ENCODE measurements at regions not wholly inside any gene's neighbourhood (a gene's known extent, or its start where the extent isn't known, plus 50 kb on each side); places are given as distances from the start of the nearest gene placed in this dataset.
"Not testable (repeated sequence)": the region's sequence is repeated elsewhere in the genome, so short reads cannot be mapped to it uniquely, and the experiment has no call there.

DNA sequence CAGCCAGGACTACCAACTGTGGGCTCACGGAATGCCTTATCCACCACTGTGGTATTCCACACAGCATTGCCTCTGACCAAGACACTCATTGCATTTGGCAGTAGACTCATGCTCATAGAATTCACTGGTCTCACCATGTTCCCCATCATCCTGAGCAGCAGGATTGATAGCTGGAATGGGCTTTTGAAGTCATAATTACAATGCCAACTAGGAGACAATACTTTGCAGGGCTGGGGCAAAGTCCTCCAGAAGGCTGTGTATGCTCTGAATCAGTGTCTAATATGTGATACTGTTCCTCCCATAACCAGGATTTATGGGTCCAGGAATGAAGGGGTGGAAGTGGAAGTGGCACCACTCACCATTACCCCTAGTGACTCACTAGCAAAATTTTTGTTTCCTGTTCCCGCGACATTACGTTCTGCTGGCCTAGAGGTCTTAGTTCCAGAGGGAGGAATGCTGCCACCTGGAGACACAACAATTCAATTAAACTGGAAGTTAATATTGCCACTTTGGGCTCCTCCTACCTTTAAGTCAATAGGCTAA is 58.6 kb upstream of the CCDC80 start:
- Mint-ChIP-seq H3K4me3 (peak overlapping the region; percentile 47; the same call in 1 of the 2 replicates), H3K36me3 (ENCODE audit: low read depth) (no peaks in the 10 kb centered on the region; the same call in 1 of the 2 replicates), H3K9me3 (no peaks in the 10 kb centered on the region), H3K27ac (peak overlapping the region; percentile 85), H3K27me3 (ENCODE audit: insufficient read depth) (no peaks in the 10 kb centered on the region), H3K4me1 (ENCODE audit: low read depth) (peaks cover 61% of the 10 kb centered on the region)
- TF ChIP-seq, protein P1, sequence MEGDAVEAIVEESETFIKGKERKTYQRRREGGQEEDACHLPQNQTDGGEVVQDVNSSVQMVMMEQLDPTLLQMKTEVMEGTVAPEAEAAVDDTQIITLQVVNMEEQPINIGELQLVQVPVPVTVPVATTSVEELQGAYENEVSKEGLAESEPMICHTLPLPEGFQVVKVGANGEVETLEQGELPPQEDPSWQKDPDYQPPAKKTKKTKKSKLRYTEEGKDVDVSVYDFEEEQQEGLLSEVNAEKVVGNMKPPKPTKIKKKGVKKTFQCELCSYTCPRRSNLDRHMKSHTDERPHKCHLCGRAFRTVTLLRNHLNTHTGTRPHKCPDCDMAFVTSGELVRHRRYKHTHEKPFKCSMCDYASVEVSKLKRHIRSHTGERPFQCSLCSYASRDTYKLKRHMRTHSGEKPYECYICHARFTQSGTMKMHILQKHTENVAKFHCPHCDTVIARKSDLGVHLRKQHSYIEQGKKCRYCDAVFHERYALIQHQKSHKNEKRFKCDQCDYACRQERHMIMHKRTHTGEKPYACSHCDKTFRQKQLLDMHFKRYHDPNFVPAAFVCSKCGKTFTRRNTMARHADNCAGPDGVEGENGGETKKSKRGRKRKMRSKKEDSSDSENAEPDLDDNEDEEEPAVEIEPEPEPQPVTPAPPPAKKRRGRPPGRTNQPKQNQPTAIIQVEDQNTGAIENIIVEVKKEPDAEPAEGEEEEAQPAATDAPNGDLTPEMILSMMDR (IDR thresholded peaks at IDR 0.05), result peak; percentile 68
- DNase-seq, result peak; percentile 95

DNA sequence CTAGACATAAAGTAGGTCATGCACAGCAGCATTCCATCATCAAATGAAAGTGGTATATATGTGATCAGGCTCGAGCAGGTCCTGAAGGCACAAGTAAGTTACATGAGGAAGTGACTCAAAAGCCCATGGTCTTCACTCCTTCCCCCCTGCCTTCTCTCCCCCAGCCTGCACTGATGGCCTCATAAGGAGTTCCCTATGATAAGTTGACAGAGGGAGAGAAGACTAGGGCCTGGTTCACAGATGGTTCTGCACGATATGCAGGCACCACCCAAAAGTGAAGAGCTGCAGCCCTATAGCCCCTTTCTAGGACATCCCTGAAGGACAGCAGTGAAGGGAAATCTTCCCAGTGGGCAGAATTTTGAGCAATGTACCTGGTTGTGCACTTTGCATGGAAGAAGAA is 57.5 kb upstream of the CCDC80 start:
- not testable (repeated sequence) for DNase-seq; H3K27me3 Mint-ChIP-seq (ENCODE audit: insufficient read depth); H3K36me3 Mint-ChIP-seq (ENCODE audit: low read depth); H3K9me3 Mint-ChIP-seq; H3K4me3 Mint-ChIP-seq
- Mint-ChIP-seq H3K4me1 (ENCODE audit: low read depth) (peaks cover 68% of the 10 kb centered on the region), H3K27ac (peak overlapping the region; percentile 85)

DNA sequence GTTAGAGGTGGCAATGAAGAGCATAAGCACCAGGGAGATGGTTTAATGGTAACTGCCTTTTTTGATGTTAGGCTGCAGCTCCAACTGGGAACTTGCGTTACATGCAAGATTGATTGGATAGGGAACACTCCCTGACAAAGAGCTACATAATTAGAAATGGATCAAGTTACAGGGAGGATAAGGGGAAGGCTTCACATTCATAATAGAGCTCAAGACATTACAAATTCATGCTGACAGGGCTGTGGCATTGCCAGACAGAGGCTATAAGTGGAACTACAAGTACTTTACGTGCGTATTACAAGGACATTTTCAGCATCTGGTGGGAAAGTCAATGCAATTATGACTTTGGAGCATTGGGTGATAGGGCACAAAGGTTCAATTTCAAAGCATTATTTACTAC is 55.3 kb upstream of the CCDC80 start:
- not testable (repeated sequence) for H3K4me3 Mint-ChIP-seq; H3K27ac Mint-ChIP-seq; H3K27me3 Mint-ChIP-seq (ENCODE audit: insufficient read depth); H3K9me3 Mint-ChIP-seq; DNase-seq
- H3K4me1 Mint-ChIP-seq (ENCODE audit: low read depth), result peaks cover 76% of the 10 kb centered on the region
- peaks cover 11% of the 10 kb centered on the region; the same call in 1 of the 2 replicates for H3K36me3 Mint-ChIP-seq (ENCODE audit: low read depth)

DNA sequence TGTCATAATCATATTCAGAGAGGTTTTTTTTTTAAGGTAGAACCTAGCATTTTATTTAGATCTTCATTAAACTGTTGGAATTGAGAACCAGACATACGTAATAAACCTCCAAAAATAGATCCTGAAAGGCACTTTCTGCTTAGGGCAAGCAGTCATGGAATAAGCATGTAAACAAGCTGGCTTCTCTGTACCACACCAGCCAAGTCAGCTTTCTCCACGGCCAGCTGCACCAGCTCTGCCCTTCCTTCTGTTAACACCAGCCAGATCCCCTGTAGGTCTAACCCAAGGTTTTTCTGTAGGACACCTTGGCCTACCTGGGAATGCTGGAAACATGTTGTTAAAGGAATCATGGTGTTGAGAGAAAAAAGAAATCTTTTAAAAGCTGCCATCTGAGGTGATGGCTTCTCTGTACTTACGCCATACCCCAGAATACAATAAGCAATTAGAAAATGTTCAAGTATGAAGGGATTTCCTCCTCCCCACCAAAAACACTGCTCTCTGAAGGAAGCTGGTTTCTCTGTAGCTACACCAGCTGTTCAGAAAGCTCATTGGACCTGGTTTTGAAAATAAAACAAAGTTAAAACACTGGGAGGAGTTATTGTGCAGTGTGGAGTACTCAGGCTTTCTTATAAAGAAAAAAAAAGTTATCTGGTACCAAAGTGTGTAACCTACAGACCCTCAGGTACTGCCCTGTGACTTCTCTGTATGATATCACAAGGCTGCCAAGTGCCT is 54.6 kb upstream of the CCDC80 start:
- H3K27me3 Mint-ChIP-seq (ENCODE audit: insufficient read depth), result not testable (repeated sequence)

DNA sequence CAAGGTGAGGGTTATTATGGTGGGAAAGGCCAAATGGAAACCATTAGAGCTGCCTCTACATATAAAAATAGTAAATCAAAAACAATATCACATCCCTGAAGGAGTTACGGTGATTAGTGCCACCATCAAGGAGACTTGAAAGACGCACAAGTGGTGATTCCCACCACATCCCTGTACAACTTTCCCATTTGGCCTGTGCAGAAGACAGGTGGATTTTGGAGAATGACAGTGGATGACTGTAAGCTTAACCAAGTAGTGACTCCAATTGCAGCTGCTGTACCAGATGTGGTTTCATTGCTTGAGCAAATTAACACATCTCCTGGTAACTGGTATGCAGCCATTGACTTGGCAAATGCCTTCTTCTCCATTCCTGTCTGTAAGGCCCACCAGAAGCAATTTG is 54.0 kb upstream of the CCDC80 start:
- Mint-ChIP-seq H3K27ac (peak overlapping the region; percentile 78), H3K4me1 (ENCODE audit: low read depth) (peaks cover 68% of the 10 kb centered on the region), H3K36me3 (ENCODE audit: low read depth) (peaks cover 11% of the 10 kb centered on the region; the same call in 1 of the 2 replicates), H3K4me3 (0 out of 2 replicates have a peak overlapping the region, but pooled peaks have one; percentile 5)
- not testable (repeated sequence) for H3K9me3 Mint-ChIP-seq; DNase-seq; H3K27me3 Mint-ChIP-seq (ENCODE audit: insufficient read depth)

More for the DNA sequence above, 54.6 kb upstream of the CCDC80 start:
- H3K36me3 Mint-ChIP-seq (ENCODE audit: low read depth), result peaks cover 11% of the 10 kb centered on the region; the same call in 1 of the 2 replicates
- peaks cover 71% of the 10 kb centered on the region for H3K4me1 Mint-ChIP-seq (ENCODE audit: low read depth)
- DNase-seq, result peak; percentile 41
- H3K9me3 Mint-ChIP-seq, result not testable (repeated sequence)
- peak overlapping the region; percentile 78 for H3K27ac Mint-ChIP-seq
- TF ChIP-seq, protein P1 (IDR thresholded peaks at IDR 0.05), result peak; percentile 22; the same call in 1 of the 2 replicates
- H3K4me3 Mint-ChIP-seq, result 0 out of 2 replicates have a peak overlapping the region, but pooled peaks have one; percentile 5

DNA sequence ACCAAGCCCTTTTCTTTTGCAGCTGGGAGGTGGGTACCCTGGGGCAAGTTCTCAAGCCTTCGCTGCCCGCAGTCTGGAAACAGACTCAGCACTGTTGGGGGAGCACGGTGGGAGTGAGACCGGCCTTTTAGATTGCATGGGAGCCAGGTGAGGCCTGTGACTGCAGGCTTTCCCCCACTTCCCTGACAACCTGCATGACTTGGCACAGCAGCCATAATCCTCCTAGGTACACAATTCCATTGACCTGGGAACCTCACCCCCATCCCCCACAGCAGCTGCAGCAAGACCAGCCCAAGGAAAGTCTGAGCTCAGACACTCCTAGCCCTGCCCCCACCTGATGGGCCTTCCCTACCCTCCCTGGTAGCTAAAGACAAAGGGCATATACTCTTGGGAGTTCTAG is 52.2 kb upstream of the CCDC80 start:
- H3K9me3 Mint-ChIP-seq, result no peaks in the 10 kb centered on the region; the same call in 1 of the 2 replicates
- TF ChIP-seq, protein P1 (IDR thresholded peaks at IDR 0.05), result no peak
- no peak overlapping the region for H3K4me3 Mint-ChIP-seq
- peaks cover 11% of the 10 kb centered on the region; the same call in 1 of the 2 replicates for H3K36me3 Mint-ChIP-seq (ENCODE audit: low read depth)
- no peak overlapping the region for H3K27ac Mint-ChIP-seq
- H3K4me1 Mint-ChIP-seq (ENCODE audit: low read depth), result peaks cover 68% of the 10 kb centered on the region
- DNase-seq, result no peak
- no peaks in the 10 kb centered on the region for H3K27me3 Mint-ChIP-seq (ENCODE audit: insufficient read depth)

All from HFFc6 (cell line).